ENCODE measurements at regions not wholly inside any gene's neighbourhood (a gene's known extent, or its start where the extent isn't known, plus 50 kb on each side); places are given as distances from the start of the nearest gene placed in this dataset.

DNA sequence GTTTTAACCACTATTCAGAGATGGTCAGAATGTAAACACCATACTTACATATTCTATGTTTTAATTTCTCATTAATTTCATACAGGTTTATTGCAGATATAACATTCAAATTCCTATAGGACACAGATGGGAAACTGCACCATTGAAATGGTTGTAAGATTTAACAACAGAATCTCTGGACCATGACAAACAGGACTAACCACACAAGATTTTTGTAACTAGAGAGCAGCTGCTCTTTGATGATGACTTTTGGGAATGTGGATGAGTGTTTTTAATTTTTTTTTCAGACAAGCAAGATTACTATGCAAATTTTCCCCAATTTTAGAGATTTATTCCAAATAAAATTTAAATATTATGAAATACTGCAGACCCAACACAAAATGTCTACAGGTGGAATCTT lies 610.2 kb downstream of the PCDH18 start:
- Mint-ChIP-seq H3K36me3 (ENCODE audit: low read depth) (no peaks in the 10 kb centered on the region), H3K4me3 (no peak overlapping the region), H3K9me3 (no peaks in the 10 kb centered on the region), H3K27me3 (ENCODE audit: low read depth, poor library complexity) (peaks cover 1% of the 10 kb centered on the region), H3K27ac (no peak overlapping the region), H3K4me1 (no peaks in the 10 kb centered on the region)
- TF ChIP-seq, protein P1, sequence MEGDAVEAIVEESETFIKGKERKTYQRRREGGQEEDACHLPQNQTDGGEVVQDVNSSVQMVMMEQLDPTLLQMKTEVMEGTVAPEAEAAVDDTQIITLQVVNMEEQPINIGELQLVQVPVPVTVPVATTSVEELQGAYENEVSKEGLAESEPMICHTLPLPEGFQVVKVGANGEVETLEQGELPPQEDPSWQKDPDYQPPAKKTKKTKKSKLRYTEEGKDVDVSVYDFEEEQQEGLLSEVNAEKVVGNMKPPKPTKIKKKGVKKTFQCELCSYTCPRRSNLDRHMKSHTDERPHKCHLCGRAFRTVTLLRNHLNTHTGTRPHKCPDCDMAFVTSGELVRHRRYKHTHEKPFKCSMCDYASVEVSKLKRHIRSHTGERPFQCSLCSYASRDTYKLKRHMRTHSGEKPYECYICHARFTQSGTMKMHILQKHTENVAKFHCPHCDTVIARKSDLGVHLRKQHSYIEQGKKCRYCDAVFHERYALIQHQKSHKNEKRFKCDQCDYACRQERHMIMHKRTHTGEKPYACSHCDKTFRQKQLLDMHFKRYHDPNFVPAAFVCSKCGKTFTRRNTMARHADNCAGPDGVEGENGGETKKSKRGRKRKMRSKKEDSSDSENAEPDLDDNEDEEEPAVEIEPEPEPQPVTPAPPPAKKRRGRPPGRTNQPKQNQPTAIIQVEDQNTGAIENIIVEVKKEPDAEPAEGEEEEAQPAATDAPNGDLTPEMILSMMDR (IDR thresholded peaks at IDR 0.05), result no peak
- no peak for DNase-seq

DNA sequence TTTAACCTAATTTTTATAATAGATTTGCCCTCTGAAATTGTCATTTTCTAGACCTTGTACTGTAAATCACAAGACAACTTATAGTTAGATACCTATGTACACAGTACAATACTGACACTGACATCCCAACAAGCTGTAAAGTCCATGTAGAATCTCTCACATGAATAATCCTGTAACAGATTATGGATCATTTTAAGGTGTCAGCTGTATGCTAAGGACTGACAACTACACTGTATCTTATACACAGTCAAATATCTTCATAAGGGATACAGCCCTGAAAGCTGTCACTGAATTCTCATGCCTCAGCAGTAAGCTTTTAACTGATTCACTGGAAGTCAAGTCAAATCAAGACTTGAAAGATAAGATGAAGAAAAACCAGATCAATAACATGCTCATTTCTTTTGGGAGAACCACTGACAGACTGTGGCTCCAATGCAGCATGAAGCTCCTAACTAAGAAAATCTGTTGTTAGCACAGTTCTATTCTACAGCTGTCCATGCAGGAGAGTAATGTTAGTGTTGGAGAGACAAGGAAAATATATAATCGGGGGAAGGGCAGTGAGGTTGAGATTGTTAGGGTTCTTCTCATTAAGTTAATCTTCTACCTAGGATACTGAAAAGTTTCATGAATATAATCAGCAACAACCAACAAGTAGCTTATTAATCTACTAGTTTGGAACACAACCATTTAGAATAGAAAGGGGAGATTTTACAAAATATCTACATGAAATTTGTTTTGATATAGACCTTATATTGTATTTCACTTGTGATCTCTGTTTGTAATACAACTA lies 612.0 kb downstream of the PCDH18 start:
- Mint-ChIP-seq H3K36me3 (ENCODE audit: low read depth) (no peaks in the 10 kb centered on the region), H3K27me3 (ENCODE audit: low read depth, poor library complexity) (peaks cover 2% of the 10 kb centered on the region), H3K4me1 (no peaks in the 10 kb centered on the region), H3K4me3 (no peak overlapping the region), H3K27ac (no peak overlapping the region), H3K9me3 (no peaks in the 10 kb centered on the region)
- DNase-seq, result no peak
- TF ChIP-seq, protein P1 (IDR thresholded peaks at IDR 0.05), result no peak

DNA sequence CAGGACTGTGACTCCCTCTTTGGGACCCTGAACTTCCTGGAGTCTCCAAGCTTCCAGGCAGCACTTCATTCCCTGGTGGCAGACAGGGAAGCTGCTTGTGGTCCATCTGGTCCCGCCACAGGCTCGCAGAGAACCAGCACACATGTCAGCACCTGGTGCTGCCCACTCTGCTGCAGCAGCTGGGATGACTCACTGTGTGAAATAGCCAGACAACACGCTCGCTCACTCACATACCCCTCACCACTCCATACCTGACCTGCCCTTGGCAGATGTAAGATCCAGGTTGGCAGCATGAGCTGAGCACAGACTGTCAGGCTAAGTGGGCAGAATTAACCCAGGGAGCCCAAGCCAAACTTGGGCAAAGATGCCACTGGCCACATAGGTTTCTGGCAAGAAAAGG lies 613.5 kb downstream of the PCDH18 start:
- Mint-ChIP-seq H3K36me3 (ENCODE audit: low read depth) (no peaks in the 10 kb centered on the region), H3K27me3 (ENCODE audit: low read depth, poor library complexity) (peaks cover 6% of the 10 kb centered on the region), H3K4me3 (no peak overlapping the region), H3K9me3 (no peaks in the 10 kb centered on the region), H3K4me1 (no peaks in the 10 kb centered on the region), H3K27ac (no peak overlapping the region)
- TF ChIP-seq, protein P1 (IDR thresholded peaks at IDR 0.05), result no peak
- no peak for DNase-seq

DNA sequence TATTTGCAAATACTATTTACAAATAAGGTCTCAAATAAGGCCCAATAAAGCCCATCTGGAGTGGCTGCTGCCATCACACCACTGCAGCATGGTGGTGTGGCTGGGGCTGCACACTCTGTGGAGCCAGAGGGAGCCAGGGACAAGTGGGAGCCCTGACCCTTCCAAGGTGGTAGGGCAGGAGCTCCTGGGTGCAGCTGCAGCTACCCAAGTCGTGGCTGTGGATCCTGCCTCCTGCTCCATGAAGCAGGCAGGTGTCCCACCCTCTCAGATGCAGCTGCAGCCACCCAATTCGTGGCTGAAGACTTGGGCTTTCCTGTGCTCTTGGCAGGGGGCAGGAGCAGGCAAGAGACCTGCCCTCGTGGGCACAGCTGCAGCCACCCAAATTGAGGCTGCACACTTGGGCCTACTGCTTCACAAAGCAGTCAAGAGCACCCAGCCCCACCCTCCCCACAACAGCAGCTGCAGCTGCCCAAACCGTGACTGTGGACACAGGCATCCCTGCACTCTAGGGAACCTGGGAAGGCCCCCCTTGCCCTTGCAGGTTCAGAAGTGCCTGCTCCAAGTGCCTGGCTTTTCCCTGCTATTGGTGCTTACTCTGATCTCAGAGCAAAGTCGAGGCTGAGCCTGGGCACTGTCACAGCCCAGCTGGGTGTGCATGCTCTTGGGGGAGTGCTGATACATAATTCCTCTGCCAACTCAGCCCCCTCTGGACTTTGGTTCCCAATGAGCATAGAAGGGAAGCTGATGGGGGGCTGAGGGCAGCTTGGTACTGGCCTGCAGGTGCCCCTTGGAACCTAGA lies 614.8 kb downstream of the PCDH18 start:
- no peak overlapping the region for H3K4me3 Mint-ChIP-seq
- no peaks in the 10 kb centered on the region for H3K4me1 Mint-ChIP-seq
- H3K27ac Mint-ChIP-seq, result no peak overlapping the region
- no peaks in the 10 kb centered on the region for H3K9me3 Mint-ChIP-seq
- TF ChIP-seq, protein P1 (IDR thresholded peaks at IDR 0.05), result no peak
- H3K36me3 Mint-ChIP-seq (ENCODE audit: low read depth), result no peaks in the 10 kb centered on the region
- H3K27me3 Mint-ChIP-seq (ENCODE audit: low read depth, poor library complexity), result peaks cover 6% of the 10 kb centered on the region
- DNase-seq, result no peak

DNA sequence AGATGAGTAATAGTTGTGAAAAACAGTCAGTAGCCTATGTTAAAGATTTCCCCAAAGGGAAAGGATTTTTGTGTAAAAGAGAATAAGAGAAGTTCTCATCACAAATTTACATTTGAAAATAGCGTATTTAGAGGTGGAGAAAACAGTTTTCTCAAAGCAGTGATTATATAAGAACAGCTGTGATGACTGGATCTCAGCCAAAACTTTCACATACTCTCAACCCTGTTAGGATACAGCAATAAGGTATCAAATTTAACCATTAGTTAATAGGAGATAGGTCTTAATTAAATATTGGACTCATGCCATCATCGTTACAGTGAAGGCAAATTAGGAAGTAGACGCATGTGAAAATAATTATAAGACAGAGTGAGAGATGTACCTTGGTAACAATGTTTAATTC lies 622.7 kb downstream of the PCDH18 start:
- no peaks in the 10 kb centered on the region for H3K4me1 Mint-ChIP-seq
- DNase-seq, result no peak
- no peaks in the 10 kb centered on the region for H3K36me3 Mint-ChIP-seq (ENCODE audit: low read depth)
- no peak overlapping the region for H3K27ac Mint-ChIP-seq
- H3K27me3 Mint-ChIP-seq (ENCODE audit: low read depth, poor library complexity), result peaks cover 4% of the 10 kb centered on the region
- no peaks in the 10 kb centered on the region for H3K9me3 Mint-ChIP-seq
- H3K4me3 Mint-ChIP-seq, result no peak overlapping the region
- TF ChIP-seq, protein P1 (IDR thresholded peaks at IDR 0.05), result no peak

All from nephron progenitor cell (in vitro differentiated cells).